Osteoblast (primary cell): ENCODE measurements at regions not wholly inside any gene's neighbourhood (a gene's known extent, or its start where the extent isn't known, plus 50 kb on each side); places are given as distances from the start of the nearest gene placed in this dataset.

Experiments
- DNase-seq: peaks from one replicate; pipeline ENCODE4 v3.0.0; 2011; ENCODE audit warnings: low spot score, mixed read lengths; ENCODE audit not compliant: insufficient read length; ENCODE audit errors: missing footprints
- H2AFZ ChIP-seq: 2 replicates; pipeline ENCODE4 v1.6.0; 2011; ENCODE audit warnings: mild to moderate bottlenecking, low read length
- H3K27ac ChIP-seq: 2 replicates; pipeline ENCODE4 v1.5.1; 2011; ENCODE audit warnings: mild to moderate bottlenecking, low read depth, low read length, moderate library complexity
- H3K27me3 ChIP-seq: 2 replicates; pipeline ENCODE4 v1.6.0; 2012; ENCODE audit warnings: mild to moderate bottlenecking, control low read depth, inconsistent platforms, low read length, moderate library complexity; ENCODE audit not compliant: insufficient read depth
- H3K36me3 ChIP-seq: 2 replicates; pipeline ENCODE4 v1.5.1; 2011; ENCODE audit warnings: mild to moderate bottlenecking, low read length, control low read depth, moderate library complexity; ENCODE audit not compliant: insufficient read depth
- H3K4me1 ChIP-seq: 2 replicates; pipeline ENCODE4 v1.5.1; 2011; ENCODE audit warnings: mild to moderate bottlenecking, low read length, control low read depth, moderate library complexity; ENCODE audit not compliant: insufficient read depth
- H3K4me2 ChIP-seq: 2 replicates; pipeline ENCODE4 v1.6.0; 2011; ENCODE audit warnings: mild to moderate bottlenecking, low read length; ENCODE audit not compliant: insufficient read depth
- H3K4me3 ChIP-seq: fragments of 200-600 bp; sonication (generic); 3 replicates; pipeline ENCODE4 v1.5.1; 2012; ENCODE audit warnings: mild to moderate bottlenecking, low read length, inconsistent platforms; ENCODE audit not compliant: insufficient read depth
- H3K79me2 ChIP-seq: 2 replicates; pipeline ENCODE4 v1.6.0; 2012; ENCODE audit warnings: mild to moderate bottlenecking, low read length, control low read depth, inconsistent platforms; ENCODE audit not compliant: insufficient read depth
- H3K9me3 ChIP-seq: 2 replicates; pipeline ENCODE4 v1.5.1; 2011; ENCODE audit warnings: low read depth, low read length, control low read depth
- H4K20me1 ChIP-seq: 2 replicates; pipeline ENCODE4 v1.6.0; 2012; ENCODE audit warnings: mild to moderate bottlenecking, low read length, control low read depth; ENCODE audit not compliant: insufficient read depth
- CTCF ChIP-seq: IDR thresholded peaks from 2 replicates; pipeline ENCODE4 v1.5.1; 2011; ENCODE audit warnings: mild to moderate bottlenecking, low read depth, low read length, moderate library complexity; ENCODE audit errors: extremely low read depth

- H3K4me1 ChIP-seq = no peaks in the 10 kb centered on the region
- H3K27ac ChIP-seq = no peak overlapping the region
- H2AFZ ChIP-seq = no peak overlapping the region
- no peaks in the 10 kb centered on the region for H4K20me1 ChIP-seq
- H3K36me3 ChIP-seq = no peaks in the 10 kb centered on the region
- no peak overlapping the region for H3K4me3 ChIP-seq
- H3K4me2 ChIP-seq = no peak overlapping the region
- no peaks in the 10 kb centered on the region for H3K79me2 ChIP-seq
- H3K9me3 ChIP-seq = peaks cover 7% of the 10 kb centered on the region
- no peak for TF ChIP-seq CTCF
- no peaks in the 10 kb centered on the region for H3K27me3 ChIP-seq
- no peak for DNase-seq
These were observed 507.9 kb downstream of the PCDH7 start for GRCh38 chr4:31228068-31228467.

GRCh38 chr4:31230594-31230993, 510.4 kb downstream of the PCDH7 start:
- DNase-seq = no peak
- H3K36me3 ChIP-seq = no peaks in the 10 kb centered on the region
- H3K4me3 ChIP-seq = no peak overlapping the region
- no peaks in the 10 kb centered on the region for H3K4me1 ChIP-seq
- H3K4me2 ChIP-seq = no peak overlapping the region
- H2AFZ ChIP-seq = no peak overlapping the region
- no peaks in the 10 kb centered on the region for H4K20me1 ChIP-seq
- H3K27me3 ChIP-seq = no peaks in the 10 kb centered on the region
- H3K27ac ChIP-seq = no peak overlapping the region
- no peak for TF ChIP-seq CTCF
- H3K9me3 ChIP-seq = peaks cover 5% of the 10 kb centered on the region
- H3K79me2 ChIP-seq = no peaks in the 10 kb centered on the region

- H3K27ac ChIP-seq = no peak overlapping the region
- H3K79me2 ChIP-seq = no peaks in the 10 kb centered on the region
- no peak overlapping the region for H3K4me3 ChIP-seq
- H3K9me3 ChIP-seq = no peaks in the 10 kb centered on the region
- DNase-seq = no peak
- no peak overlapping the region for H2AFZ ChIP-seq
- H3K4me2 ChIP-seq = no peak overlapping the region
- TF ChIP-seq CTCF = no peak
- H3K4me1 ChIP-seq = no peaks in the 10 kb centered on the region
- no peaks in the 10 kb centered on the region for H3K36me3 ChIP-seq
- H3K27me3 ChIP-seq = no peaks in the 10 kb centered on the region
- H4K20me1 ChIP-seq = no peaks in the 10 kb centered on the region
These were observed 514.3 kb downstream of the PCDH7 start for GRCh38 chr4:31234494-31234893.

- no peak overlapping the region for H2AFZ ChIP-seq
- H3K9me3 ChIP-seq = no peaks in the 10 kb centered on the region
- no peaks in the 10 kb centered on the region for H3K27me3 ChIP-seq
- no peaks in the 10 kb centered on the region for H3K36me3 ChIP-seq
- no peak for DNase-seq
- no peaks in the 10 kb centered on the region for H3K79me2 ChIP-seq
- H3K4me1 ChIP-seq = no peaks in the 10 kb centered on the region
- H3K4me2 ChIP-seq = no peak overlapping the region
- H3K4me3 ChIP-seq = no peak overlapping the region
- no peak for TF ChIP-seq CTCF
- H4K20me1 ChIP-seq = no peaks in the 10 kb centered on the region
- H3K27ac ChIP-seq = no peak overlapping the region
These were observed 514.7 kb downstream of the PCDH7 start for GRCh38 chr4:31234901-31235300.
